GM12873 (cell line): ENCODE measurements at regions not wholly inside any gene's neighbourhood (a gene's known extent, or its start where the extent isn't known, plus 50 kb on each side); places are given as distances from the start of the nearest gene placed in this dataset.

Experiments used
- CTCF ChIP-seq: IDR thresholded peaks from 2 replicates; pipeline ENCODE4 v1.5.1; 2012; ENCODE audit warnings: low read depth, mild to moderate bottlenecking, moderate library complexity, low read length, control low read depth; ENCODE audit not compliant: insufficient read depth; ENCODE audit errors: missing control alignments

- TF ChIP-seq CTCF = no peak
Observed at GRCh38 chr10:78393094-78393493, 359.4 kb downstream of the RPS24 start.

GRCh38 chr10:78394047-78394446, 360.4 kb downstream of the RPS24 start:
- no peak for TF ChIP-seq CTCF

- TF ChIP-seq CTCF = no peak
Observed at GRCh38 chr10:78395162-78395561, 361.5 kb downstream of the RPS24 start.

GRCh38 chr10:78396754-78397153, 363.1 kb downstream of the RPS24 start:
- no peak for TF ChIP-seq CTCF

- TF ChIP-seq CTCF = no peak
Observed at GRCh38 chr10:78397786-78398185, 364.1 kb downstream of the RPS24 start.

GRCh38 chr10:78398382-78398781, 364.7 kb downstream of the RPS24 start:
- no peak for TF ChIP-seq CTCF

- no peak for TF ChIP-seq CTCF
Observed at GRCh38 chr10:78401624-78402367, 368.1 kb downstream of the RPS24 start.
